Liver (tissue), 3 donors: ENCODE measurements at regions not wholly inside any gene's neighbourhood (a gene's known extent, or its start where the extent isn't known, plus 50 kb on each side); places are given as distances from the start of the nearest gene placed in this dataset.
"Not testable (repeated sequence)": the region's sequence is repeated elsewhere in the genome, so short reads cannot be mapped to it uniquely, and the experiment has no call there.

Source experiments
- FOXA1 ChIP-seq: IDR thresholded peaks from 2 replicates; pipeline ENCODE4 v1.6.1; 2016; ENCODE audit warnings: antibody characterized with exemption
- GABPA ChIP-seq, 2 donors: IDR thresholded peaks in 1 of 2; conservative IDR thresholded peaks in 1 of 2; 2 replicates each; pipeline ENCODE4 v1.6.1; 2016; ENCODE audit warnings: antibody characterized with exemption in 2 of 2, mild to moderate bottlenecking in 1 of 2, moderate library complexity in 1 of 2
- JUND ChIP-seq, 2 donors: IDR thresholded peaks; 2 replicates each; pipeline ENCODE4 v1.6.1; 2016; ENCODE audit warnings: antibody characterized with exemption in 2 of 2
- RAD21 ChIP-seq, 2 donors: IDR thresholded peaks; 2 replicates each; pipeline ENCODE4 v1.6.1; 2016; ENCODE audit warnings: antibody characterized with exemption in 2 of 2, mild to moderate bottlenecking in 2 of 2
- RXRA ChIP-seq, 2 donors: IDR thresholded peaks; 2 replicates each; pipeline ENCODE4 v1.6.1; 2017 to 2018; ENCODE audit warnings: antibody characterized with exemption in 2 of 2, mild to moderate bottlenecking in 1 of 2
- SP1 ChIP-seq: IDR thresholded peaks from 2 replicates; pipeline ENCODE4 v1.6.1; 2018; ENCODE audit warnings: antibody characterized with exemption, mild to moderate bottlenecking
- TAF1 ChIP-seq: conservative IDR thresholded peaks from 2 replicates; pipeline ENCODE4 v1.6.1; 2016; ENCODE audit warnings: antibody characterized with exemption, mild to moderate bottlenecking
- TF ChIP-seq, protein P1 (sequence below): fragments of 150-350 bp; IDR thresholded peaks from 2 replicates; pipeline ENCODE4 v1.5.1; 2017; ENCODE audit warnings: improper control_type of control experiment, low read depth, low read length; ENCODE audit not compliant: missing input control
- TF ChIP-seq, protein P2 (sequence below): IDR thresholded peaks from 2 replicates; pipeline ENCODE4 v1.6.1; 2016; ENCODE audit warnings: antibody characterized with exemption, mild to moderate bottlenecking
- TF ChIP-seq, protein P3 (sequence below): IDR thresholded peaks from 2 replicates; pipeline ENCODE4 v1.6.1; 2016; ENCODE audit warnings: antibody characterized with exemption
- TF ChIP-seq, protein P4 (sequence below): IDR thresholded peaks from 2 replicates; pipeline ENCODE4 v1.6.1; 2016; ENCODE audit warnings: antibody characterized with exemption
- donor health status: healthy.
- donor health status: healthy.

DNA sequence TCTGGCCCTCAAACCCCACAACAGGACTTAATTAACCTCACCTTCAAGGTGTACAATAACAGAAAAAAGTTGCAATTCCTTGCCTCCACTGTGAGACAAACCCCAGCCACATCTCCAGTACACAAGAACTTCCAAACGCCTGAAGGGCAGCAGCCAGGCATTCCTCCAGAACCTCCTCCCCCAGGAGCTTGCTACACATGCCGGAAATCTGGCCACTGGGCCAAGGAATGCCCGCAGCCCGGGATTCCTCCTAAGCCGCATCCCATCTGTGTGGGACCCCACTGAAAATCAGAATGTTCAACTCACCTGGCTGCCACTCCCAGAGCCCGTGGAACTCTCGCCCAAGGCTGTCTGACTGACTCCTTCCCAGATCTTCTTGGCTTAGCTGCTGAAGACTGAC lies 901.5 kb downstream of the TAF11L14 start:
- TF ChIP-seq, protein P1, sequence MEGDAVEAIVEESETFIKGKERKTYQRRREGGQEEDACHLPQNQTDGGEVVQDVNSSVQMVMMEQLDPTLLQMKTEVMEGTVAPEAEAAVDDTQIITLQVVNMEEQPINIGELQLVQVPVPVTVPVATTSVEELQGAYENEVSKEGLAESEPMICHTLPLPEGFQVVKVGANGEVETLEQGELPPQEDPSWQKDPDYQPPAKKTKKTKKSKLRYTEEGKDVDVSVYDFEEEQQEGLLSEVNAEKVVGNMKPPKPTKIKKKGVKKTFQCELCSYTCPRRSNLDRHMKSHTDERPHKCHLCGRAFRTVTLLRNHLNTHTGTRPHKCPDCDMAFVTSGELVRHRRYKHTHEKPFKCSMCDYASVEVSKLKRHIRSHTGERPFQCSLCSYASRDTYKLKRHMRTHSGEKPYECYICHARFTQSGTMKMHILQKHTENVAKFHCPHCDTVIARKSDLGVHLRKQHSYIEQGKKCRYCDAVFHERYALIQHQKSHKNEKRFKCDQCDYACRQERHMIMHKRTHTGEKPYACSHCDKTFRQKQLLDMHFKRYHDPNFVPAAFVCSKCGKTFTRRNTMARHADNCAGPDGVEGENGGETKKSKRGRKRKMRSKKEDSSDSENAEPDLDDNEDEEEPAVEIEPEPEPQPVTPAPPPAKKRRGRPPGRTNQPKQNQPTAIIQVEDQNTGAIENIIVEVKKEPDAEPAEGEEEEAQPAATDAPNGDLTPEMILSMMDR = not testable (repeated sequence)
- TF ChIP-seq RXRA (IDR thresholded peaks at IDR 0.05); FOXA1; GABPA (IDR thresholded peaks at IDR 0.05 in 1 of 2, conservative IDR thresholded peaks at IDR 0.05 in 1 of 2); RAD21 (IDR thresholded peaks at IDR 0.05); TAF1; JUND (IDR thresholded peaks at IDR 0.05); SP1: not testable (repeated sequence)
- TF ChIP-seq, protein P2, sequence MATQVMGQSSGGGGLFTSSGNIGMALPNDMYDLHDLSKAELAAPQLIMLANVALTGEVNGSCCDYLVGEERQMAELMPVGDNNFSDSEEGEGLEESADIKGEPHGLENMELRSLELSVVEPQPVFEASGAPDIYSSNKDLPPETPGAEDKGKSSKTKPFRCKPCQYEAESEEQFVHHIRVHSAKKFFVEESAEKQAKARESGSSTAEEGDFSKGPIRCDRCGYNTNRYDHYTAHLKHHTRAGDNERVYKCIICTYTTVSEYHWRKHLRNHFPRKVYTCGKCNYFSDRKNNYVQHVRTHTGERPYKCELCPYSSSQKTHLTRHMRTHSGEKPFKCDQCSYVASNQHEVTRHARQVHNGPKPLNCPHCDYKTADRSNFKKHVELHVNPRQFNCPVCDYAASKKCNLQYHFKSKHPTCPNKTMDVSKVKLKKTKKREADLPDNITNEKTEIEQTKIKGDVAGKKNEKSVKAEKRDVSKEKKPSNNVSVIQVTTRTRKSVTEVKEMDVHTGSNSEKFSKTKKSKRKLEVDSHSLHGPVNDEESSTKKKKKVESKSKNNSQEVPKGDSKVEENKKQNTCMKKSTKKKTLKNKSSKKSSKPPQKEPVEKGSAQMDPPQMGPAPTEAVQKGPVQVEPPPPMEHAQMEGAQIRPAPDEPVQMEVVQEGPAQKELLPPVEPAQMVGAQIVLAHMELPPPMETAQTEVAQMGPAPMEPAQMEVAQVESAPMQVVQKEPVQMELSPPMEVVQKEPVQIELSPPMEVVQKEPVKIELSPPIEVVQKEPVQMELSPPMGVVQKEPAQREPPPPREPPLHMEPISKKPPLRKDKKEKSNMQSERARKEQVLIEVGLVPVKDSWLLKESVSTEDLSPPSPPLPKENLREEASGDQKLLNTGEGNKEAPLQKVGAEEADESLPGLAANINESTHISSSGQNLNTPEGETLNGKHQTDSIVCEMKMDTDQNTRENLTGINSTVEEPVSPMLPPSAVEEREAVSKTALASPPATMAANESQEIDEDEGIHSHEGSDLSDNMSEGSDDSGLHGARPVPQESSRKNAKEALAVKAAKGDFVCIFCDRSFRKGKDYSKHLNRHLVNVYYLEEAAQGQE = not testable (repeated sequence)
- TF ChIP-seq, protein P3, sequence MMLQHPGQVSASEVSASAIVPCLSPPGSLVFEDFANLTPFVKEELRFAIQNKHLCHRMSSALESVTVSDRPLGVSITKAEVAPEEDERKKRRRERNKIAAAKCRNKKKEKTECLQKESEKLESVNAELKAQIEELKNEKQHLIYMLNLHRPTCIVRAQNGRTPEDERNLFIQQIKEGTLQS = not testable (repeated sequence)
- TF ChIP-seq, protein P4, sequence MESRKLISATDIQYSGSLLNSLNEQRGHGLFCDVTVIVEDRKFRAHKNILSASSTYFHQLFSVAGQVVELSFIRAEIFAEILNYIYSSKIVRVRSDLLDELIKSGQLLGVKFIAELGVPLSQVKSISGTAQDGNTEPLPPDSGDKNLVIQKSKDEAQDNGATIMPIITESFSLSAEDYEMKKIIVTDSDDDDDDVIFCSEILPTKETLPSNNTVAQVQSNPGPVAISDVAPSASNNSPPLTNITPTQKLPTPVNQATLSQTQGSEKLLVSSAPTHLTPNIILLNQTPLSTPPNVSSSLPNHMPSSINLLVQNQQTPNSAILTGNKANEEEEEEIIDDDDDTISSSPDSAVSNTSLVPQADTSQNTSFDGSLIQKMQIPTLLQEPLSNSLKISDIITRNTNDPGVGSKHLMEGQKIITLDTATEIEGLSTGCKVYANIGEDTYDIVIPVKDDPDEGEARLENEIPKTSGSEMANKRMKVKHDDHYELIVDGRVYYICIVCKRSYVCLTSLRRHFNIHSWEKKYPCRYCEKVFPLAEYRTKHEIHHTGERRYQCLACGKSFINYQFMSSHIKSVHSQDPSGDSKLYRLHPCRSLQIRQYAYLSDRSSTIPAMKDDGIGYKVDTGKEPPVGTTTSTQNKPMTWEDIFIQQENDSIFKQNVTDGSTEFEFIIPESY = not testable (repeated sequence)
